AG04450 (cell line): ENCODE measurements at regions not wholly inside any gene's neighbourhood (a gene's known extent, or its start where the extent isn't known, plus 50 kb on each side); places are given as distances from the start of the nearest gene placed in this dataset.

Experiments
- CTCF ChIA-PET: fragments of 300-600, 350-600 bp; formaldehyde crosslinking; extraction: SDS; loops from one replicate; lab custom pipeline; 2022; ENCODE audit warnings: antibody characterized with exemption, inconsistent platforms; lab: Charles Lee
- POLR2A ChIA-PET: fragments of 350-600 bp; formaldehyde crosslinking; extraction: SDS; loops from one replicate; lab custom pipeline; 2021; ENCODE audit warnings: antibody characterized with exemption, inconsistent platforms; lab: Yijun Ruan, JAX
- DNase-seq: peaks from one replicate; pipeline ENCODE4 v3.0.0-alpha.2; 2011; ENCODE audit warnings: low read depth, low spot score
- H3K27ac ChIP-seq: one replicate; pipeline ENCODE4 v1.5.1; 2012; ENCODE audit warnings: low read depth, low read length, control low read depth
- H3K27me3 ChIP-seq: one replicate; pipeline ENCODE4 v1.6.0; 2012; ENCODE audit warnings: low read length; ENCODE audit not compliant: control insufficient read depth, insufficient read depth
- H3K4me3 ChIP-seq: 2 replicates; pipeline ENCODE4 v1.5.1; 2011; ENCODE audit warnings: mild to moderate bottlenecking, low read depth, low read length, control low read depth
- H3K9me3 ChIP-seq: 2 replicates; pipeline ENCODE4 v1.5.1; 2012; ENCODE audit warnings: low read length; ENCODE audit not compliant: control insufficient read depth, insufficient read depth
- CTCF ChIP-seq: IDR thresholded peaks from 2 replicates; pipeline ENCODE4 v1.5.1; 2011; ENCODE audit warnings: low read depth, low read length, control low read depth, inconsistent platforms

GRCh38 chr11:29432719-29433325 lies 584.0 kb downstream of the KCNA4 start:
- ChIA-PET POLR2A (no interaction called here), CTCF (interaction anchor here (0.6 to 2.6 kb wide), 45 partner anchors 9 to 1922 kb away, joined by 3 to 75 read pairs (median 4); partner anchors contain the start of gene ARL14EP)
- TF ChIP-seq CTCF, result peak; percentile 57
- DNase-seq, result no peak
- Histone ChIP-seq H3K27me3 (no peaks in the 10 kb centered on the region), H3K27ac (no peak overlapping the region), H3K9me3 (no peaks in the 10 kb centered on the region), H3K4me3 (no peak overlapping the region)

GRCh38 chr11:29405305-29405704 lies 611.5 kb downstream of the KCNA4 start:
- ChIA-PET CTCF (interaction anchor here (1.2 kb wide), 1 partner anchor 62 kb away, joined by 5 read pairs; no protein-coding TSS in a partner anchor), POLR2A (no interaction called here)
- Histone ChIP-seq H3K4me3 (no peak overlapping the region), H3K9me3 (no peaks in the 10 kb centered on the region), H3K27me3 (no peaks in the 10 kb centered on the region), H3K27ac (no peak overlapping the region)
- no peak for TF ChIP-seq CTCF
- no peak for DNase-seq

- Histone ChIP-seq H3K27ac (no peak overlapping the region), H3K27me3 (peaks cover 3% of the 10 kb centered on the region), H3K4me3 (no peak overlapping the region), H3K9me3 (no peaks in the 10 kb centered on the region)
- DNase-seq, result no peak
- TF ChIP-seq CTCF, result no peak
- ChIA-PET POLR2A (no interaction called here), CTCF (interaction anchor here (1.1 kb wide), 1 partner anchor 750 kb away, joined by 3 read pairs; no protein-coding TSS in a partner anchor)
Measured at GRCh38 chr11:29395555-29396072, 621.2 kb downstream of the KCNA4 start.

- no peak for DNase-seq
- POLR2A ChIA-PET, result no interaction called here
- Histone ChIP-seq H3K27me3 (peaks cover 2% of the 10 kb centered on the region), H3K9me3 (no peaks in the 10 kb centered on the region), H3K27ac (no peak overlapping the region), H3K4me3 (no peak overlapping the region)
- CTCF ChIA-PET, result interaction anchor here (0.9 kb wide), 1 partner anchor 12 kb away, joined by 3 read pairs; no protein-coding TSS in a partner anchor
- TF ChIP-seq CTCF, result no peak
Measured at GRCh38 chr11:29389793-29390192, 627.0 kb downstream of the KCNA4 start.

GRCh38 chr11:29373725-29374124 lies 643.1 kb downstream of the KCNA4 start:
- DNase-seq, result no peak
- no peaks in the 10 kb centered on the region for H3K27me3 ChIP-seq
- no peak overlapping the region for H3K4me3 ChIP-seq
- H3K27ac ChIP-seq, result no peak overlapping the region
- POLR2A ChIA-PET, result no interaction called here
- no peaks in the 10 kb centered on the region for H3K9me3 ChIP-seq
- TF ChIP-seq CTCF, result no peak
- CTCF ChIA-PET, result no interaction called here
